ENCODE measurements at regions not wholly inside any gene's neighbourhood (a gene's known extent, or its start where the extent isn't known, plus 50 kb on each side); places are given as distances from the start of the nearest gene placed in this dataset.
"Not testable (repeated sequence)": the region's sequence is repeated elsewhere in the genome, so short reads cannot be mapped to it uniquely, and the experiment has no call there.

DNA sequence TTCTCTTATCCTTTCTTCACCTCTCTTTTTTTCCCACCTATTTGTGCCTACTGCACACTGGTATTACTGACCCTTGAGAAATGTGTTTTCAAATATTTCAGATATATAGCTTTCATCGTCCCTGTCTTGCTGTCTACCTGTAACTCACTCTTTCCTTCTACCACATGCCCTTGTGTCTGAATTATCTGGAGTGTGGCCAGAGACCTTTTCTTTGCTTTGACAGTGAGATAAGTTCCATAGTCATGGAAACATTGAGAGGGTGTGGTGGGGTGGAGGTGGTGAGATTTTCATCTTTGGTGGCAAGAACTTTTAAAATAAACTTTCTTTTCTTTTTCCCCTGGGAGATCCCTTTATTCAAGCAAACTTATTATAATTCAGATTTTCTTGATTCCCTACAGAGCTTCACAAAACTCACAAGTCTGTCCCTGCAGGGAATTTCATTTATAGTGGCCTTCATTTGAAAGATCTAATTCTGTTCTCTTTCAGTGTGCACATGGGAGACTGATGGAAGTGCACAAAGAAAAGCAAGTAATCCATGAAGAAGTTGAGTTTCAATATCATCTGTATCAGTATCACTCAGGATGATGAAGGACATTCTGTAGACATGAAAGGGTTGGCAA, 95.7 kb downstream of the SH2D1A start:
- no peaks in the 10 kb centered on the region for H3K79me2 ChIP-seq (ENCODE audit: insufficient read depth, low read length)
- Mint-ChIP-seq H3K36me3 (no peaks in the 10 kb centered on the region), H3K27me3 (ENCODE audit: low read depth in 3 of 3) (peaks cover 0 to 2% (median 2%) of the 10 kb centered on the region in 3 donors), H3K4me1 (no peaks in the 10 kb centered on the region), H3K27ac (no peak overlapping the region), H3K9me3 (peaks cover 0 to 2% (median 0%) of the 10 kb centered on the region in 7 donors), H3K4me3 (no peak overlapping the region)
- H2AFZ ChIP-seq (ENCODE audit: insufficient read depth, low read depth, low read length, poor library complexity, severe bottlenecking): no peak overlapping the region
- no peak overlapping the region for H3K4me2 ChIP-seq (replicated peaks; ENCODE audit: extremely low read depth, low read length, poor library complexity, severe bottlenecking)
- H3K4me1 ChIP-seq (ENCODE audit: control insufficient read depth in 1 of 2, insufficient read depth in 2 of 2, low read length in 2 of 2): no peaks in the 10 kb centered on the region
- no peak overlapping the region for H3K9ac ChIP-seq (ENCODE audit: insufficient read depth, low read length, poor library complexity, severe bottlenecking)
- no peaks in the 10 kb centered on the region for H3K27me3 ChIP-seq (ENCODE audit: control insufficient read depth in 2 of 2, insufficient read depth in 2 of 2, low read length in 2 of 2)
- H3K27ac ChIP-seq (ENCODE audit: low read depth in 1 of 2, low read length in 2 of 2): no peak overlapping the region
- H4K20me1 ChIP-seq (ENCODE audit: insufficient read depth, low read length): no peaks in the 10 kb centered on the region
- no peaks in the 10 kb centered on the region for H3K9me3 ChIP-seq (replicated peaks in 1 of 2; ENCODE audit: control insufficient read depth in 1 of 2, insufficient read depth in 1 of 2, low read length in 2 of 2)
- TF ChIP-seq, protein P1, sequence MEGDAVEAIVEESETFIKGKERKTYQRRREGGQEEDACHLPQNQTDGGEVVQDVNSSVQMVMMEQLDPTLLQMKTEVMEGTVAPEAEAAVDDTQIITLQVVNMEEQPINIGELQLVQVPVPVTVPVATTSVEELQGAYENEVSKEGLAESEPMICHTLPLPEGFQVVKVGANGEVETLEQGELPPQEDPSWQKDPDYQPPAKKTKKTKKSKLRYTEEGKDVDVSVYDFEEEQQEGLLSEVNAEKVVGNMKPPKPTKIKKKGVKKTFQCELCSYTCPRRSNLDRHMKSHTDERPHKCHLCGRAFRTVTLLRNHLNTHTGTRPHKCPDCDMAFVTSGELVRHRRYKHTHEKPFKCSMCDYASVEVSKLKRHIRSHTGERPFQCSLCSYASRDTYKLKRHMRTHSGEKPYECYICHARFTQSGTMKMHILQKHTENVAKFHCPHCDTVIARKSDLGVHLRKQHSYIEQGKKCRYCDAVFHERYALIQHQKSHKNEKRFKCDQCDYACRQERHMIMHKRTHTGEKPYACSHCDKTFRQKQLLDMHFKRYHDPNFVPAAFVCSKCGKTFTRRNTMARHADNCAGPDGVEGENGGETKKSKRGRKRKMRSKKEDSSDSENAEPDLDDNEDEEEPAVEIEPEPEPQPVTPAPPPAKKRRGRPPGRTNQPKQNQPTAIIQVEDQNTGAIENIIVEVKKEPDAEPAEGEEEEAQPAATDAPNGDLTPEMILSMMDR (IDR thresholded peaks at IDR 0.05): no peak
- WGBS (ENCODE audit: insufficient coverage): no CpG with 5 or more reads among the region's 1 CpG
- intact Hi-C loops (cut with micrococcal nuclease): no loop called here
- no peak for DNase-seq
- no peaks in the 10 kb centered on the region for H3K36me3 ChIP-seq (replicated peaks in 1 of 2; ENCODE audit: control insufficient read depth in 1 of 2, insufficient read depth in 2 of 2, low read length in 2 of 2)
- H3K4me3 ChIP-seq (replicated peaks in 1 of 3; ENCODE audit: low read depth in 2 of 3, low read length in 3 of 3): no peak overlapping the region

GRCh38 chrX:124455966-124456365, 109.6 kb downstream of the SH2D1A start:
- WGBS (ENCODE audit: insufficient coverage): no CpG with 5 or more reads among the region's 1 CpG
- Histone ChIP-seq H3K27ac (ENCODE audit: low read depth in 1 of 2, low read length in 2 of 2) (no peak overlapping the region), H2AFZ (ENCODE audit: insufficient read depth, low read depth, low read length, poor library complexity, severe bottlenecking) (no peak overlapping the region), H3K4me1 (ENCODE audit: control insufficient read depth in 1 of 2, insufficient read depth in 2 of 2, low read length in 2 of 2) (no peaks in the 10 kb centered on the region), H3K4me3 (replicated peaks in 1 of 3; ENCODE audit: low read depth in 2 of 3, low read length in 3 of 3) (no peak overlapping the region), H3K79me2 (ENCODE audit: insufficient read depth, low read length) (no peaks in the 10 kb centered on the region), H3K4me2 (replicated peaks; ENCODE audit: extremely low read depth, low read length, poor library complexity, severe bottlenecking) (no peak overlapping the region), H3K9ac (ENCODE audit: insufficient read depth, low read length, poor library complexity, severe bottlenecking) (no peak overlapping the region), H3K27me3 (ENCODE audit: control insufficient read depth in 2 of 2, insufficient read depth in 2 of 2, low read length in 2 of 2) (no peaks in the 10 kb centered on the region), H3K36me3 (replicated peaks in 1 of 2; ENCODE audit: control insufficient read depth in 1 of 2, insufficient read depth in 2 of 2, low read length in 2 of 2) (no peaks in the 10 kb centered on the region), H3K9me3 (replicated peaks in 1 of 2; ENCODE audit: control insufficient read depth in 1 of 2, insufficient read depth in 1 of 2, low read length in 2 of 2) (no peaks in the 10 kb centered on the region), H4K20me1 (ENCODE audit: insufficient read depth, low read length) (no peaks in the 10 kb centered on the region)
- no peak for DNase-seq
- Mint-ChIP-seq H3K27ac (no peak overlapping the region), H3K4me1 (no peaks in the 10 kb centered on the region), H3K4me3 (no peak overlapping the region), H3K9me3 (peaks cover 0 to 3% (median 0%) of the 10 kb centered on the region in 7 donors), H3K36me3 (no peaks in the 10 kb centered on the region), H3K27me3 (ENCODE audit: low read depth in 3 of 3) (peaks cover 0 to 3% (median 0%) of the 10 kb centered on the region in 3 donors)
- intact Hi-C loops (cut with micrococcal nuclease): no loop called here
- TF ChIP-seq, protein P1 (IDR thresholded peaks at IDR 0.05): no peak

DNA sequence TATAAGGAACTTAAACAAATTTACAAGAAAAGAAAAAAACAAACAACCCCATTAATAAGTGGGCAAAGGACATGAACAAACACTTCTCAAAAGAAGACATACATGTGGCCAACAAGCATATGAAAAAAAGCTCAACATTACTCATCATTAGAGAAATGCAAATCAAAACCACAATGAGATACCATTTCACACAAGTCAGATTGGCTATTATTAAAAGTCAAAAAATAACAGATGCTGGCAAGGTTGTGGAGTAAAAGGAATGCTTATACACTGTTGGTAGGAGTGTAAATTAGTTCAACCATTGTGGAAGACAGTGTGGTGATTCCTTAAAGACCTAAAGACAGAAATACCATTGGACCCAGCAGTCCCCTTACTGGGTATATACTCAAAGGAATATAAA, 113.5 kb downstream of the SH2D1A start:
- H3K36me3 ChIP-seq (replicated peaks in 1 of 2; ENCODE audit: control insufficient read depth in 1 of 2, insufficient read depth in 2 of 2, low read length in 2 of 2); H3K9me3 Mint-ChIP-seq; H3K4me1 Mint-ChIP-seq; H3K27me3 Mint-ChIP-seq (ENCODE audit: low read depth in 3 of 3); H3K9me3 ChIP-seq (replicated peaks in 1 of 2; ENCODE audit: control insufficient read depth in 1 of 2, insufficient read depth in 1 of 2, low read length in 2 of 2); H3K4me2 ChIP-seq (replicated peaks; ENCODE audit: extremely low read depth, low read length, poor library complexity, severe bottlenecking); H3K9ac ChIP-seq (ENCODE audit: insufficient read depth, low read length, poor library complexity, severe bottlenecking); H3K27ac ChIP-seq (ENCODE audit: low read depth in 1 of 2, low read length in 2 of 2); H3K27ac Mint-ChIP-seq; H3K4me3 ChIP-seq (replicated peaks in 1 of 3; ENCODE audit: low read depth in 2 of 3, low read length in 3 of 3); H3K79me2 ChIP-seq (ENCODE audit: insufficient read depth, low read length); intact Hi-C loops (cut with micrococcal nuclease); H3K4me3 Mint-ChIP-seq; H2AFZ ChIP-seq (ENCODE audit: insufficient read depth, low read depth, low read length, poor library complexity, severe bottlenecking); DNase-seq; H3K36me3 Mint-ChIP-seq; H3K4me1 ChIP-seq (ENCODE audit: control insufficient read depth in 1 of 2, insufficient read depth in 2 of 2, low read length in 2 of 2); H3K27me3 ChIP-seq (ENCODE audit: control insufficient read depth in 2 of 2, insufficient read depth in 2 of 2, low read length in 2 of 2); H4K20me1 ChIP-seq (ENCODE audit: insufficient read depth, low read length): not testable (repeated sequence)

All from CD14-positive monocyte (primary cell).